Activated T-cell treated with anti-CD3 and anti-CD28 coated beads, Interleukin-2, amount 50 U/mL, for 72 hours (primary cell): ENCODE measurements at regions not wholly inside any gene's neighbourhood (a gene's known extent, or its start where the extent isn't known, plus 50 kb on each side); places are given as distances from the start of the nearest gene placed in this dataset.

ENCODE experiments used
- ATAC-seq, 2 donors: fragments of 150-1000 bp; cut with Tn5 transposase; replicated peaks in 1 of 2; 2 replicates each; pipeline ENCODE4 v1.10.0; 2021; ENCODE audit warnings: moderate library complexity in 2 of 2, mild to moderate bottlenecking in 1 of 2
- DNase-seq, 2 donors: peaks; one replicate each; pipeline ENCODE4 v3.0.0; 2021 to 2022; ENCODE audit warnings: mixed read lengths in 1 of 2
- H3K27ac Mint-ChIP-seq: one replicate; pipeline ENCODE4 v1.8.0; 2022; ENCODE audit warnings: mild to moderate bottlenecking, moderate library complexity, mixed read lengths
- H3K27me3 Mint-ChIP-seq: one replicate; pipeline ENCODE4 v1.8.0; 2022; ENCODE audit warnings: low read depth, mixed read lengths
- H3K36me3 Mint-ChIP-seq, 2 donors: one replicate each; pipeline ENCODE4 v1.8.0; 2022; ENCODE audit warnings: mixed read lengths in 2 of 2, mild to moderate bottlenecking in 1 of 2; ENCODE audit not compliant: insufficient read depth in 2 of 2
- H3K4me1 Mint-ChIP-seq: one replicate; pipeline ENCODE4 v1.8.0; 2022; ENCODE audit warnings: low read depth, mixed read lengths
- H3K4me3 Mint-ChIP-seq, 2 donors: one replicate each; pipeline ENCODE4 v1.8.0; 2022; ENCODE audit warnings: mild to moderate bottlenecking in 2 of 2, mixed read lengths in 2 of 2, moderate library complexity in 2 of 2
- H3K9me3 Mint-ChIP-seq, 2 donors: one replicate each; pipeline ENCODE4 v1.8.0; 2022; ENCODE audit warnings: mixed read lengths in 2 of 2

DNA sequence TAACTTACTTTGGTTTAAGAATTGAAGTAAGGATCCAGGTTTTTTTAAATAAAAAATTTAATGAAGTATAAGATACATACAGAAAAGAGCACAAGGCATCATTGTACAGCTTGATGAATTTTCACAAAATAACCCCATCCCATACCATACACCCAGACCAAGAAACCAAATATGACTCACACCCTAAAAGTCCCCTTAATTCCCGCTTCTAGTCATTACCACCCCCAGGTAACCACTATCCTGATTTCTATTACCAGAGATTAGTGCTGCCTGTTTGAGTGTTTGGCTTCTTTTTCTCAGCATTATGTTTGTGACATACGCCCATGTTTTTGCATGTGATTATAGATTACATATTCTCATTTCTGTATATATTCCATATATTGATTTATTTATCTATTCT lies 98.5 kb upstream of the HIVEP3 start:
- Mint-ChIP-seq H3K9me3 (peaks cover 3 to 5% of the 10 kb centered on the region in 2 donors), H3K36me3 (peaks cover 1 to 17% of the 10 kb centered on the region in 2 donors), H3K27ac (no peak overlapping the region), H3K4me1 (peaks cover 52% of the 10 kb centered on the region), H3K4me3 (no peak overlapping the region), H3K27me3 (no peaks in the 10 kb centered on the region)
- DNase-seq (peak; percentile 16 to 38), ATAC-seq (peak; percentile 100)

DNA sequence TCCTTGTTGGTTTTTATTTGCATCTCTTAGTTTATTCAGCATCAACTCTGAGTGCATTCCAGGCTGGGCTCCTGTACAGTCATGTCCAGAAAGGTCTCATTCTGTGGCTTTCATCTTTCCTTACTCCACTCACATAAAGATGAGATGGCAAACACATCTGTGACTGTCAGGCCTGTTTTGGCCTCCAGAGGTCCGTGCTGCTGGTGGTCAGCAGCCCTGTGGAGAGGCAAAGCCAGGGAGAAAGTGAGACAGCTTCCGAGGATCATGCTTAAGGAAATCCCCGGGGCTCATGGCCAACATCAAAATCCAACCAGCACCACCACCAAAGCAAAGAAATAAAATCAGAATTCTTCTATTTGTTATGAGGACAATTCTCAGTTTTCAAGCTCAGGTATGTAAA lies 96.1 kb upstream of the HIVEP3 start:
- Mint-ChIP-seq H3K4me1 (peaks cover 65% of the 10 kb centered on the region), H3K9me3 (peaks cover 3 to 4% of the 10 kb centered on the region in 2 donors), H3K27ac (no peak overlapping the region), H3K27me3 (no peaks in the 10 kb centered on the region), H3K36me3 (peaks cover 1 to 13% of the 10 kb centered on the region in 2 donors), H3K4me3 (peak overlapping the region in 1 of 2 donors; percentile 68)
- DNase-seq: no peak
- peak in 1 of 2 donors; percentile 47 for ATAC-seq

DNA sequence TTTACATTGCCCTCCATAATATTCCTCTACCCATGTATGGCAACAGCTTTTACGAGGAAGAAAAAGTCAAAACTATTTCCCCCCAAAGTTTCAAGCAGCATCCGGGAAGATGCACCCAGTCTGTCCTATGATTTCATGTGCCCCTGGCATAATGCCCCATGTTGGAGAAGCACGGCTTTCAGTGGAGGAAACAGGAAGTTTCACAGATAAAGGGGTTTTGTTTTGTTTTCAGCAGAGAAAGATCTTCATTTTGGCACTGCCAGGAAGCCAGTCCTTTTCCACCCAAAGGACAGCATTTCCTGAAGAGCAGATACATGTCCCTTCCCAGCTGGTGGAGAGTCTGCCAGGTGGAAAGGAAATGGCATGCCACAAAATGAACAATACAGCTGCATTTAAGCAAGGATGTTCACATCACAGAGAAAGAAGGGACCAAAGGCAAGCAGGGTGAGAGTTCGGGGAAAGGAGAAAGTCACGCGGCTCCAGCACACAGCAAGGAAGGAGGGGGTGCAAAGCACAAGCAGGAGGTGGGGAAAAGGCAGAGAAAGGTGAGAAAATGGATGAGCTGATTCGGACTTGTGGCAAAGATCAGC lies 95.3 kb upstream of the HIVEP3 start:
- peak overlapping the region; percentile 3 for H3K27ac Mint-ChIP-seq
- H3K9me3 Mint-ChIP-seq: peaks cover 3 to 4% of the 10 kb centered on the region in 2 donors
- peaks cover 1 to 13% of the 10 kb centered on the region in 2 donors for H3K36me3 Mint-ChIP-seq
- DNase-seq (no peak), ATAC-seq (no peak)
- no peaks in the 10 kb centered on the region for H3K27me3 Mint-ChIP-seq
- peaks cover 65% of the 10 kb centered on the region for H3K4me1 Mint-ChIP-seq
- H3K4me3 Mint-ChIP-seq: peak overlapping the region; percentile 68

DNA sequence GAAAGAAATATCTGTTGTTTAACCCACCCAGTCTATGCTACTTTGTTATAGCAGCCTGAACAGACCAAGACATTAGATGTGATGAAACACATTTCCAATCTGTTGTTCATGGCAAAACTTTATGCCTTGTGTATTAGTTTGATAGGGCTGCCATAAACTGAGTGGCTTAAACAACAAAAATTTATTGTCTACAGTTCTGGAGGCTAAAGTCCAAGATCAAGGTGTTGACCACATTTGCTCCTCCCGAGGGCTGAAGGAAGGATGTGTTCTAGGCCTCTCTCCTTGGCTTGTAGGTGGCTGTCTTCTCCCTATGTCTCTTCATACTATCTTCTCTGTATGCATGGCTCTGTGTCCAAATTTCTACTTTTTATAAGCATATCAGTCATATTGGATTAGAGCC lies 94.1 kb upstream of the HIVEP3 start:
- Mint-ChIP-seq H3K9me3 (peaks cover 0 to 2% of the 10 kb centered on the region in 2 donors), H3K27ac (no peak overlapping the region), H3K4me3 (no peak overlapping the region), H3K27me3 (no peaks in the 10 kb centered on the region), H3K4me1 (peaks cover 58% of the 10 kb centered on the region), H3K36me3 (peaks cover 0 to 4% of the 10 kb centered on the region in 2 donors)
- no peak for ATAC-seq
- no peak for DNase-seq

DNA sequence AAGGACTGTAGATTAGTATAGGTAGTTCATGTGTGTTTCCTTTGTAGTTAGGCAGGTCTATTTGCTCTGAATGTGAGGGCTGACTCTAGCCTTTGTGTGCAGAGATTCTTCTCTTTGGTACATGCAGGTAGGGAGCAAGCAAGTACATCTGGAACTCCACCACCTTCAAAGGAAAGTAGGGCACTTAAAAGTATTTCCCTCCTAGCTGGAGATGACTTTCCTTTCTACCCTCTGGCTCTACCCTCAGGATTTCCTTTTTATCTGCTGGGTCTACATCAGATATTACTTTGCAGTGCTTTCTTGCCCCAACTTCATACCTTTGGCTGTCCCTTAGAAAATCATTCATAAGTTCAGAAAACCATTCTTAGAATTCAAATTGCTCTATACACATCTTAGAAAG lies 91.7 kb upstream of the HIVEP3 start:
- DNase-seq: no peak

DNA sequence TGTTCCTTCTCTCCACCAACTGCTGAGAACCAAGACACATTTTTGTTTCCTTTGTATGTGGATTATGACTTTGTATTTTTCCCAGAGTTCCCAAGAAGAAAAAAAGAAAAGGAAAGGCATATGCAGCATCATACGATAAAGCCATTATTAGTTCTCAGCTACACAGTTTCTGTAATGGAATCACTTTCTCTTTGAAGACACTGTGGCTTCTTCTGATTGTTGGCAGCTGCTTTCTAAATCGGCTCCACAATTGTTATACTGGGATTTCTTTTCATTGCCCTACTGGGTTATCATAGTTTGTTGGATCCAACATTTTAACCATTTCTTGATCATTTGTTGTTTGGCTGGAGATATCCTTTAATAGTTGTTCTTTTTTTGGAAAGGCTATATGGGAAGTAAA lies 89.5 kb upstream of the HIVEP3 start:
- H3K36me3 Mint-ChIP-seq: no peaks in the 10 kb centered on the region
- DNase-seq (no peak), ATAC-seq (no peak)
- no peak overlapping the region for H3K27ac Mint-ChIP-seq
- H3K4me3 Mint-ChIP-seq: no peak overlapping the region
- peaks cover 22% of the 10 kb centered on the region for H3K4me1 Mint-ChIP-seq
- peaks cover 0 to 2% of the 10 kb centered on the region in 2 donors for H3K9me3 Mint-ChIP-seq
- no peaks in the 10 kb centered on the region for H3K27me3 Mint-ChIP-seq

More for the DNA sequence above, 91.7 kb upstream of the HIVEP3 start:
- no peak for ATAC-seq
- peaks cover 0 to 4% of the 10 kb centered on the region in 2 donors for H3K36me3 Mint-ChIP-seq
- H3K4me1 Mint-ChIP-seq: peaks cover 43% of the 10 kb centered on the region
- no peak overlapping the region for H3K4me3 Mint-ChIP-seq
- peaks cover 0 to 2% of the 10 kb centered on the region in 2 donors for H3K9me3 Mint-ChIP-seq
- no peak overlapping the region for H3K27ac Mint-ChIP-seq
- no peaks in the 10 kb centered on the region for H3K27me3 Mint-ChIP-seq

DNA sequence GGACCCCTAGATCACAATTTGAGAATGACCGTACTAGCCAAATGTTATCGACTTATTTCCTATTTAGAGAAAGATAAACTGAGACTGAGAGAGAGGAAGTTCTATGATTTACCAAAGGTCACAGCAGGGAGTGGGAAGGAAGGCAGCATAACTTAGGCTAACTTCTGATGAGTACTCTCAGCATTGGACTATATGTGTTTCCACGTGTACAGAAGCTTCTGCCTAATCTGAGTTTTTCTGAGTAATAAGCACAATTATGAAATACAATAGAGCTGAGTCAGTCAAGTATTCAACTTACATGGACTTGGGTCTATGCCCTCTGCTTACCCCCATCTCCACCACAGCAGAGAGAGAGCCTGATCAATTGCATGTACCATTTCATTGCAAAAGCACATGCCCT lies 88.1 kb upstream of the HIVEP3 start:
- H3K36me3 Mint-ChIP-seq: no peaks in the 10 kb centered on the region
- DNase-seq: no peak
- H3K4me3 Mint-ChIP-seq: no peak overlapping the region
- H3K27me3 Mint-ChIP-seq: no peaks in the 10 kb centered on the region
- H3K9me3 Mint-ChIP-seq: peaks cover 0 to 2% of the 10 kb centered on the region in 2 donors
- ATAC-seq: no peak
- no peak overlapping the region for H3K27ac Mint-ChIP-seq
- peaks cover 24% of the 10 kb centered on the region for H3K4me1 Mint-ChIP-seq

DNA sequence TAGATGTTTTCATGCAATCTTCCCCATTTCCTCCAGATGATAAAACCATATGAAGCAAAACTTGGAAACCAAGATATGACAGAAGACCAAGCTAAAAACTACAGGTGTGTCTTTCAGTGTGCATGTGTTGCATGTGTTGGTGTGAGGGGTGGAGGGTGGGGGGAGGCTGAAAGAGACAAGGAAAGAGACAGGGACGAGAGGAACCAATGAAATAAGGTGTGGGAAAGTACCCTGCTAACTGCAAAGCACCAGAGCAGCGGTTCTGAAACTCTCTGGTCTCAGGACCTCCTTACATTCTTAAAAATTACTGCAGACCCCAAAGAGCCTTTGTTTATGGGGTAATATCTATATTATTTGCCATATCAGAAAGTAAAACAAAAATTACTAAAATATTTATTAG lies 87.4 kb upstream of the HIVEP3 start:
- ATAC-seq (no peak), DNase-seq (no peak)
- no peaks in the 10 kb centered on the region for H3K9me3 Mint-ChIP-seq
- H3K4me3 Mint-ChIP-seq: no peak overlapping the region
- peaks cover 20% of the 10 kb centered on the region for H3K4me1 Mint-ChIP-seq
- H3K36me3 Mint-ChIP-seq: no peaks in the 10 kb centered on the region
- no peak overlapping the region for H3K27ac Mint-ChIP-seq
- no peaks in the 10 kb centered on the region for H3K27me3 Mint-ChIP-seq

DNA sequence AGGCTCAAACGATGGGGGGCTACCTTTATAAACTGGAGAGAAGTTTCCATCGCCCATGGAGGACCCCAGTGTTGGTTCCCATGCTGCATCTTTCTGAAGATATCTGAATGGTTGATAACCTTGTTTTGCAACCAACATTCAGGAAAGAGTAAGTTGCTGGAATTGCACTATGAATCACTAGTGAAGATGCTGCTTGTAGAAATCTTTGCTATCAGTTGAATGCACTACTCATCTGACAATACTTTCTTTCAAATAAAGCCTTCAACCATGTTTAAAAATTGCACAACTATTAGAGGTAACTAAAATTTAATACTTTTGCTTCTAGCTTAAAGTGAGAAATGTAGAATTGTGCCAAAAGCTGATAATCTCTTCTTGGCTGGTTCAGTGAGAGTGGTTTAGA lies 86.8 kb upstream of the HIVEP3 start:
- no peaks in the 10 kb centered on the region for H3K27me3 Mint-ChIP-seq
- no peak for DNase-seq
- H3K4me1 Mint-ChIP-seq: peaks cover 18% of the 10 kb centered on the region
- H3K9me3 Mint-ChIP-seq: no peaks in the 10 kb centered on the region
- H3K4me3 Mint-ChIP-seq: no peak overlapping the region
- H3K27ac Mint-ChIP-seq: no peak overlapping the region
- ATAC-seq: no peak
- no peaks in the 10 kb centered on the region for H3K36me3 Mint-ChIP-seq

DNA sequence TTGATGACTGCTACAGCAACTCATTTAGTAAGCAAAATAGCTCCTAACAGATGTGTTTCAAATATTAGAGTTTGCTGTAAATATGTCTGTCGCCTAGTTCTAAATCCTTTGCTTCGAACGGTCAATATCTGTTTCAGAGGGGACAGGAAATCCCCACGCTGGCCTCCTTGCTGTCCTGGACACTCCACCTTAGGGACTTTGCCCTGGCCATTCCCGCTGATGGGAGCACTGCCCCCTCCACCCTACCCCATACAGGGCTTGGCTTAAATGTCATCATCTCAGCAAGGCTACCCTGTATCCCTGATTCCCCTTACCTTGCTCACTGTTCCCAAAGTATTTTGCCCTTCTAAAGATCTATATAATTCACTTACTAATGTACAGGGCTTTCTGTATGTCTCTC lies 86.1 kb upstream of the HIVEP3 start:
- Mint-ChIP-seq H3K9me3 (no peaks in the 10 kb centered on the region), H3K4me3 (no peak overlapping the region), H3K4me1 (peaks cover 11% of the 10 kb centered on the region), H3K36me3 (no peaks in the 10 kb centered on the region), H3K27ac (no peak overlapping the region), H3K27me3 (no peaks in the 10 kb centered on the region)
- no peak for DNase-seq
- no peak for ATAC-seq

DNA sequence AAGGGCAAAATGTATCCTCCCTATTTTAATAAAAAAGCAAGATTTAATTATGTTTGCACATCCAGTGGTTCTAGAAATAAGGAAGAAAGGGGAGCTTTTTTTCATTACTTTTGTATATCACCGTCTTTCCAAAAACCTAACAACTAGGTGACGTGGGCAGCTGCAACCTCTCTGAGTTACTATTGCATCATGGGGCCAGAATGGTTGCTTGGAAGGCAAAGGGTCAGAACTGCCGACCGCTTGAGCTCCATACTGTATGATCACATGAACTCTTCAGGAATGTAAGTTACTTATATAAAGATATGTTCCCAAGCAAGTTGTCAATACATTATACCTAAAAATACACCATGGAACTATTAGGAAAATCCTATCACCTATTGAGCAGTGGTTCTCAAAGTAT lies 85.6 kb upstream of the HIVEP3 start:
- Mint-ChIP-seq H3K9me3 (no peaks in the 10 kb centered on the region), H3K27me3 (no peaks in the 10 kb centered on the region), H3K4me3 (no peak overlapping the region), H3K36me3 (no peaks in the 10 kb centered on the region), H3K27ac (no peak overlapping the region), H3K4me1 (peaks cover 11% of the 10 kb centered on the region)
- DNase-seq: no peak
- ATAC-seq: no peak

DNA sequence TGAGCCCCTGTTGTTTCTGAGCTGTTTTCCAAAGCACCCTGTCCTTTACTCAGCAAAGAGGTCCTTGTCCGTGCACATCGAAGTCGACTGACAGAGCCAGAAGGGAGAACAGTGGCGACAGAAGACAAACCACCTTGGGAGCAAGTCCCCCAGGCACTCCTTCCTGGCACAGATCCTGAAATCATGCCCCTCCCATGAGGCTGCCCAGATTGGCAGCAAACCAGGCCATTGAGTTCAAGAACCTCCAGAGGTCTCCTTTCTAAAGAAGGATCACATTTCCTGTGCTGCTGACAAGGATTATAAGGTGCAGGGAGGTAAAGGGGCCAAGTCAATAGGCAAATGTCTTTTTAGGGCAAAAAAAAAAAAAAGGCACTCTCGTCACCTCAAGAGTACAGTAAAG lies 84.7 kb upstream of the HIVEP3 start:
- H3K4me3 Mint-ChIP-seq: no peak overlapping the region
- H3K36me3 Mint-ChIP-seq: no peaks in the 10 kb centered on the region
- ATAC-seq: no peak
- H3K4me1 Mint-ChIP-seq: peaks cover 11% of the 10 kb centered on the region
- no peaks in the 10 kb centered on the region for H3K9me3 Mint-ChIP-seq
- H3K27me3 Mint-ChIP-seq: no peaks in the 10 kb centered on the region
- H3K27ac Mint-ChIP-seq: no peak overlapping the region
- no peak for DNase-seq

DNA sequence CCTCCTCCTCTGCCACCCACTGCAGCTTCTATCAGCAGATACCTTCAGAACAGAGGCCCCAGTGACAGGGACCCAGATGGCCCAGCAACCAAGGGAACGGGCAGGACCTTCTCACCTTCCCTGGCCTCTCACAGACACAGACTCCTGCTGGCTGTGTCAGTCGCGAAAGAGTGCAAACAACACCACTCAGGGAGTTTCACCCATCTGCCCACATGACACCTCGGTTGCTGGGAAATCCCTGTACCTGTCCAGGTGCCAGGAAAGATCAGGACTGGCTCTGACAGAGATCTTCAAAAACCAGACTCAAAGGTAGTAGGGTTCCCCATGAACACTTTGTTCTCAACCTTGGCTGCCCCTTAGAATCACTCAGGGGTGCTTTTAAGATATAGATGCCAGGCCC lies 83.5 kb upstream of the HIVEP3 start:
- Mint-ChIP-seq H3K9me3 (no peaks in the 10 kb centered on the region), H3K27me3 (no peaks in the 10 kb centered on the region), H3K36me3 (no peaks in the 10 kb centered on the region), H3K27ac (no peak overlapping the region), H3K4me3 (no peak overlapping the region), H3K4me1 (peaks cover 11% of the 10 kb centered on the region)
- DNase-seq (no peak), ATAC-seq (no peak)

DNA sequence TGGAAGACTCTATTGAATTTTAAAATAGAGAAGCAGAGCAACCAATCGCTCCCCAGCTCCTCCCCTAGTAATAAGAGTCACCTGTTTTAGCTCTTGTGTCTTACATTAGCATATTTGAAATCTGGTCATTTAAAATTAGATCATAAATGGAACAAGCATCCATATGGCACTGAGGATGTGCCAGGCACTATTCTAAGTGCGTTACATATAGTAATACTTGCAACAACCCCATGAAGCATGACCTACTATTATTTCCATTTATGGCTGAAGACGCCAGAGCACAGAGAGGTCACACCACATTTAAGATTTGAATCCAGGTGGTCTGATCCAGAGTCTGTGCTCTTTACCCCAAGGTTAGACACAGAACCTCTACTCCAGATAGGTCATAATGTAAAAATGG lies 82.0 kb upstream of the HIVEP3 start:
- peaks cover 5% of the 10 kb centered on the region for H3K4me1 Mint-ChIP-seq
- no peak overlapping the region for H3K4me3 Mint-ChIP-seq
- DNase-seq (no peak), ATAC-seq (no peak)
- no peak overlapping the region for H3K27ac Mint-ChIP-seq
- H3K27me3 Mint-ChIP-seq: no peaks in the 10 kb centered on the region
- H3K36me3 Mint-ChIP-seq: no peaks in the 10 kb centered on the region
- no peaks in the 10 kb centered on the region for H3K9me3 Mint-ChIP-seq
